GM12892 (cell line): ENCODE measurements at regions not wholly inside any gene's neighbourhood (a gene's known extent, or its start where the extent isn't known, plus 50 kb on each side); places are given as distances from the start of the nearest gene placed in this dataset.

Experiments
- POLR2A ChIP-seq: IDR thresholded peaks from 2 replicates; pipeline ENCODE4 v1.6.1; 2011; ENCODE audit warnings: low read depth, low read length, control low read depth
- POLR2AphosphoS5 ChIP-seq: IDR thresholded peaks from 2 replicates; pipeline ENCODE4 v1.6.1; 2011; ENCODE audit warnings: low read depth, low read length, control low read depth
- TAF1 ChIP-seq: IDR thresholded peaks from 2 replicates; pipeline ENCODE4 v1.6.1; 2011; ENCODE audit warnings: low read depth, mild to moderate bottlenecking, control low read depth, low read length, borderline replicate concordance

GRCh38 chr19:57067440-57067839, 52.3 kb upstream of the USP29 start:
- TF ChIP-seq TAF1 (no peak), POLR2A (no peak), POLR2AphosphoS5 (no peak)
